HG02610 (cell line): ENCODE measurements at regions not wholly inside any gene's neighbourhood (a gene's known extent, or its start where the extent isn't known, plus 50 kb on each side); places are given as distances from the start of the nearest gene placed in this dataset.

Experiments
- ATAC-seq: cut with Tn5 transposase; IDR thresholded peaks from one replicate; pipeline ENCODE4 v1.9.1; 2021; ENCODE audit warnings: mild to moderate bottlenecking, moderate library complexity; ENCODE audit not compliant: unreplicated experiment

DNA sequence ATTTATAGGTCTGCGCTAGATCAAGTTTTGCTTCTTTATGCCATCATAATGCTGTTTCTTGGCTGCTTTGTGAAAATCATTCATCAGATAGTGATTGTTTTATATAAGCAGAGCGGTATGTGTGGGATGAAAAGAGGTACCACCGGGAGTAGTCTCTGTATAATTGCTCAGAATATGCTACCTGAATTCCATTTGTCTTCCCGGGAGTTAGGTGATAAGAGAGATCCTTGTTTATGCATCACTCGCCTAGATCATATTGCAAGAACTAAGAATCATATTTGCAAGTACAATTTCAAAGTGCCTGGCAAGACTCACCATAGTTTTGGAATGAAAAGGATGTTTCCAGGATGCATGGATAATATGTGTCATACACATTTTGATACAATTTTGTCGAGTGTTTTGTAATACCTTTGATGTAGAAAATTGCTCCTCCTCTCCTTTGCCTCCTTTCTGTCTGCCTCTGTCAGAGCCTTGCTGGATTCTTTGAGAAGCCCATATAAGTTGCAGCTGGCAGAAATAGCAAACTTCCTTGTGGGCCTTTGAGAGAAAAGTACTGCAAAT is 1306.0 kb upstream of the SLC10A2 start:
- ATAC-seq: no peak

DNA sequence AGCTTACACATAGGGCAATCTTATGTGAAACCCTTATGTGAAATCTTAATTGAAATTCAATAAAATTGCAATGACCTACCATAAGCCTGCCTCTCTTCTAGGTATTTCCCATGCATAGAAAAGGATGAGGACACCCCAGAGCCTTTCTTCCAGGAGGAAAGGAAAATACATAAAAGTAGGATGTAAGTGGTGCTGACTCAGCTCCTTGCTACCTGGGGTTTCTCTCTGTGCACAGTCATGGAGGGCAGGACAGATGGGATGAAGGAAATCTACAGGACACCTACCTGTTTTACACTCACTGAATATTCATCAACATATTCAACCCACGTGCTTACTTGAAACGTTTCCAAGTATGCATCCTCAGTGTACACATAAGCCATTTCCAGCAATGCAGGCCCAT is 1299.2 kb upstream of the SLC10A2 start:
- no peak for ATAC-seq

DNA sequence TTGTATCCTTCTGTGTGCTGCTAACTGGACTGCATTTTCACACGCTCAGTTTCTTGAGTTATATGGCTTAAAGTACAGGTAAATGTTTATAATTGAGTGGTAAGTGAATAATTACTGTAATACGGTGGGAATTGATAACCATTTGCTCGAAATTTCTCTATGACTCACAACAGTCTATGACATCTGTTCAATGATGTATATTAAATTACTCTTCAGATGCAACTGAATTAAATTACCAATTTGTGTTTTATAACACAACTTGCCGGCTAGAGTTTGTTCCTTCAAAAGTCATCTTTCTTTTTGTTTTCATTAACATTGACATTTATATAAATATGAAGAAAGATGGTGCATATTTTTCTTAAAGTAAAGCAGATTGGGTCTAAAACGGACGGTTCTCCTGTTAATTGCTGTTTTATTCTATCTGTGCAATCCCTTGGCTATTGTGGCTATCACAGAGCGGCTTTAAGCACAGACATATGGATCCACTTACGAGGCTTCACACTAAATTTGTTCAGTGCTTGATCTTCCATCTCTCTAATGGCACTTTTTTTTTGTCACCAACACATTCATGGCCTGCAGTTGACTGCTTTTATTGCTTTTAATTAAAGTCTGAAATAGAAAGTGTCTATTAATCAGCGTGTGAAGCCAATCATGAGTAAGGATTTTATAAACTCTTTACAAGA is 1291.6 kb upstream of the SLC10A2 start:
- no peak for ATAC-seq

DNA sequence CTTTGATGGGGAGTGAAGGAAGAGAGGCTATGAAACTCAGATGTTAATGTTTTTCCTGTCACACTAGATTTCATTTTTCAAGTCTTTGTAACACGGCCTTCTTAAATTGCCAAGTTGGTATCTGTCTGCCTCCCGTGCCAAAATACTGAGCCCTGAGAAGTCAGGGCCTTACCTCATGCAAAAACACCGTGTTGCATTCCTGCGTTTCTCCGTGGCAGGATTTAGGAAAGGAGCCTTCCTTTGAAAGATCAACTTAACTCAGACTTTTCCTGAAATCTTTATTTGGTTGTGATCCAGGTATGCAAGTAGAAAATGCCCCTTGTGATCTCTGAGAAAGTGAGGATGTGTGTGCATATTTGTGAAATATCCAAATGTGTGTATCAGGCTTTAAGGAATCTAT is 1291.0 kb upstream of the SLC10A2 start:
- ATAC-seq: no peak

DNA sequence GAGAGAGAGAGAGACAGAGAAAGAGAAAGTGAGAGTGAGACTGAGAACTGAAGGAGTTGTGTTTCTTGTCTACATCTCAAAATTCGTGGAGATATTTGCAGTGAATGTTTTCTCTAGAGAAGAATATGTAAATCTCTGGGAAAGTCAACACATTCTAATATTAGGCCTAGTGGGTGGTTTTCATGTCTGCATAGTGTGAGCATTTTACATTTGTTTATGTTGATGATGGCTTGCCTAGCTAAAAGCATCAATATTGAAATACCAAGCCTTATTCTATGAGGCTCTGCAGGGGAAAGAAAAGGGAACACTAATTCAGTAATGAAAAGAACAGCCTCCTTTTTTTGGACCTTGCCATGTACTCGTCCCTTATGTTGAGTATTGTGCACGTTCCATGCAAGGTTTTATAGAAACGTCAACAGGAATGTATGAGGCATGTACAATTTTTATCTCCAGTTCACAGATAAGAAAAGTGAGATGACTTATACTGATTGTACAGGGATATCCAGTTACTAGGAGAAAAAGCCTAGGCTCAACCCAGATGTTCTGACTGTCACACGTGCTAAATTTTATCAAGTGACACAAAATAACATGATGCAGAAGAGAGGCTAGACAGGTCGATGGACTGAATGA is 1288.9 kb upstream of the SLC10A2 start:
- no peak for ATAC-seq

DNA sequence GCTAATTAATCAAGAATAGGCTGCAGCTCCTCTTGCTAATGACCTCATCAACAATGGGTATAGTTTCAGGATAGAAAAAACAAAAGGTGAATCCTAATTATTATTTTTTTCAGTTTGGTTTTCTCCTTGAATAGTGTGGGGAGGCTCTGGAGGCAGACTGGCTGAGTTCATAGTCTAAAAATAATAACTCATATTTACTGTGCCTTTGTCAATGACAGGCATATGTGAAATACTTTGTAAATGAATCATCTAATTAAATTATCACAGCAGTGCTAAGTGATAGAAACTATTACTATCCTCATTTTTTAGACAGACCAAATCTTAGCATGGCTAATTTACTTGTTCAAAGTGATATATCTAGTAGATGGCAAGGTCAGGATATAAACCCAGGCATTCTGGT is 1261.0 kb upstream of the SLC10A2 start:
- ATAC-seq: no peak

DNA sequence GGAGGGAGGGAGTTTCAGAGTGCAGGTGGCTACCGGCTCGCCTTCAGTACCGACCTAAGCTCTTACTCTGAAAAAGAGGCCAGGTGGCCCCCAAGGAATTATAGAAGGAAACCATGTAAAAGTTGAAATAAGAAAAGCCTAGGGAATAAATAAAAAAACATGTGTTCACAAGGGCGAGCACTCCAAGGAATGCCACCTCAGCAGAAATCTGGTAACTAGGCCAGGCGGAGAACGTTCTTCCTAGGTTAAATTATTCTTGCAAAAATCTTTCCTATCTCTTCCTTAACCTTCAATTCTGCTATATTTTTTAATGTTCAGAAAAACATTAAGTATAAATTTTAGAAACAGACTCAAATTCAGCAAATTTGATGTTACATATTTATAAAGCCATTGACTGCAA is 1260.3 kb upstream of the SLC10A2 start:
- no peak for ATAC-seq

DNA sequence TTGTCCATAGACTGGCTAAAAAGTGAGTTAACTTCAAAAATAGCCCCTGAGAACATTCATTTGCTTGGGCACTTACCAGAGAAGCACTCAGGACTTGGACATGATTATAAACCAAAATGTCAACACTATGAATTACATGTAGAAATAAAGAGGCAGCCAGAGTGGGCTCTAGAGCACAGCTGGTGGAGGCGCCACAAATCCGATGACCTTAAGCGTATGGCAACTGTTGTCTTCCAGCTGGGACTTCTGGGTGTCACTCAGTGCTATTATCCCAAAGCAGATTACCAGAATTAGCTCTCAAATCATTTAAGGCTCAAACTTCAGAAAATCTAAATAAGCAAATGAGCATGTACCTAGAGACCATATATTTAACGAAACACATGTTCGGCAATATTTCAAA is 1255.5 kb upstream of the SLC10A2 start:
- no peak for ATAC-seq

DNA sequence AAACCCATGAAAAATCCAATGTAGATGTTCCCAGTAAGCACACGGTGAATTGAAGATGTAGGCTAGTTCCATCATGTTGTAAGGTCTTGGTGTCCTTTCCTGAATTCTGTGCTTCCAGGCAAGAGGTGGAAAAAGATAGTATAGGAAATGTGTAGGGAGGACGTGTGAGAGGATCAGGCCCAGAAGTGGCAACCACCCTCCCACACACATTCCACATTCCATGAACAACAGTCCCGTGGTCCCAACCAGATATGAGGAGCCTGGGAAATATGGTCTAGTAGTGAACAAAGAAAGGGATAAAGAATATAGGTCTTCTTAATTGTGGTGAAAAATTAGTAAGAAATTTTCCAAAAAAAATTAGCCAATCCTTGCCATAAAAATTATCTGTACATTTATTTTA is 1254.2 kb upstream of the SLC10A2 start:
- no peak for ATAC-seq

DNA sequence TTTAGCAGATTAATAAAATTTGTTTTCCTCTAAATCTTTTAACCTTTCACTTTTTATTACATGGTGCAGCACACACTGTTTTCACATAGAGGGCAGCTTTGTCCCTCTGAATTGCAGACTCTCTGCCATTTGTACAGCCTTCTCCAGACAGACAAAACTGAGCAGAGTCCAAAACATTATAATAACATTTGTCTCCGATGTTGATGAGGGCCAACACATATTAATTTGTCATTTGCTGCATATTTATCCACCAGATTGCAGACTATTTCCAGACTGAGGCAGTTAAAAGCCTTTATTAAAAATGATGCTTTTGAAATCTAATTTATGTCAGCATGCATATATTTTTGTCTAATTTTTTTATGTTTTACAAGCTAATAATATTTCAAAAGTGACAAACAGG is 1251.9 kb upstream of the SLC10A2 start:
- ATAC-seq: no peak

DNA sequence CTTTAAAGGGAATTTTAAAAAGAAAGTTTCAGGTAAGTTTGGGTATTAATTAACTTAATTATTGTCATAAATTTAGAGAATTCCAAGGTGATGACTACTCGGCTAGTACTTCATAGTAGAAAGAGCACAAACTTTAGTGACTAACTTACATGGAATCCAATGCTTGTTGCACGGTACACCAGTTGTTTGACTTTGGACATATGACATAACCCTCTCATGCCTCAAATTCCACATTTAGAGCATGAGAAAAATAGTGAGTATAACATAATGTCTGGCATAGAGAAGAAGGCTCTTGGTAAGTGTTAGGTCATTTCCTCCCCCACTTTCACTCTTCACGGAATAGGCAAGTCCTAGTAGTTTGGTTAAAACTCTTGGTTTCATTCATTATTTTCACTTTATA is 1249.4 kb upstream of the SLC10A2 start:
- no peak for ATAC-seq

DNA sequence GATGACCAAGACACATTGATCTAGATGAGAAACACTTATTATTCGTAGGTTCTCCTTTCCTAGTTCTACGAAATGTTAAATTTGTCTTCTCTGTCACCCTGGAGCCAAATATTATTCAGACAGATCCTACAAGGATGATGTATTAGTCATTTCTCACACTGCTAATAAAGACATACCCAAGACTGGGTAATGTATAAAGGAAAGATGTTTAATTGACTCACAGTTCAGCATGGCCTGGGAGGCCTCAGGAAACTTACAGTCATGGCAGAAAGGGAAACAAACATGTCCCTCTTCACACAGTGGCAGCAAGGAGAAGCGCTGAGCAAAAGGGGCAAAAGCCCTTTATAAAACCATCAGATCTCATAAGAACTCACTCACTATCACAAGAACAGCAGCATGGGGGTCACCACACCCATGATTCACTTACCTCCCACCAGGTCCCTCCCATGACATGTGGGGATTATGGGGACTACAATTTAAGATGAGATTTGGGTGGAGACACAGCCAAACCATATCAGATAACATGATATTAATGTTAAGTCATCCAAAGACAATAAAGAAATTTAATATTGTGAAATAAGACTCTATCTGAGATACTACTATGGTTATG is 1248.8 kb upstream of the SLC10A2 start:
- ATAC-seq: no peak

DNA sequence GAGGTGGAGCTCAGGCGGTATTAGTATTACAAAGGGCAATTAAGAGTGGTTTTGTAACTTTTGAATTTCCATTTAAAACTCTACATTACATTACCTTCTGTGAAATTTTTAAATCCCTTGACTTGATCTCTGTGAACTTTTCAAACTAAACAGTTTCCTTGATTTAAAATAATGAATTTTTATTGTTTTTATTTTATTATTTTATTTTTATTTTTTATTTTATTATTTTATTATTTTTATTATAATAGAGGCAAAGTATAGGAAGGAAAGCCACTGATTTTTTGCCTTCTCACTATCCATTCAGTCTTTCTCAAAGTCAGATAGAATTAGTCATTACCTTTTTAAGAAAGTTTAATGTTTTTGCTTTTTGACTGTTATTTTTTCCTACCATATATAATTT is 1248.1 kb upstream of the SLC10A2 start:
- no peak for ATAC-seq

DNA sequence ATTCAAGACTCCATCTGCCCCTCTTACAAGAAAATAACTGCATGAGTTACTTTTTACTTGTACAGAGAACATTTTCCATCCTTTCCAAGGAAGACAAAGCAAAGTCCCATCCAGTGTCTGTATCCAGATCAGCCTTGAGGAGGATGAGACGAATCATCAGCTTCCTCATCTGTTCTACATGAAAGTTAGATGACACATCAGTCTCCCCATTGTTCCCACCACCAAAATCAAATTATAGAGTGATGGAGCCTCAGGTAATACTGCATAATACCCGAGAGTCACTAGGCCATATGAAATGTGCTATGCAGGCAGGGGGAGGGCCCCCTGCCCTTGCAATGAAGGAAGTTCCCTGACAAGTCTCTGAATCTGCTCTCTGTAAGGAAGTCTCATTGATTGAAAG is 1244.6 kb upstream of the SLC10A2 start:
- no peak for ATAC-seq

DNA sequence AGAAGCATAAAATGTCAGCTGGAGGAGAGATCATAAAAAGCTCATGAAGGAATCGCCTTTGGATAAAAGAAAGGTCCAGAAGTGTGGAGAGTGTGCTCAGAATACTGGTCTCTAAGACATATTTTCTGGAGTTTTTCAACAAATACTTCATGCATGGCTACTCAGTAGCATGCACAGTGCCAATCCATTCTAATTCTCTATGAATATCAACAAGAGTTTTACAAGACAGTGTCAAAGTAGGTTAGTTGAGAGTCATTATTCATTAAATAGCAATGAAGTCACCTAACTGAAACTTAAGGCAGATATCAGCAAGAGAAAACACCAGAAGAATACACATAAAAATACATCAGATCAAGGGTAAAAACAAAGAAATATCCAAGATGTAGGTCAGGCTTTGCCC is 1243.2 kb upstream of the SLC10A2 start:
- ATAC-seq: no peak

DNA sequence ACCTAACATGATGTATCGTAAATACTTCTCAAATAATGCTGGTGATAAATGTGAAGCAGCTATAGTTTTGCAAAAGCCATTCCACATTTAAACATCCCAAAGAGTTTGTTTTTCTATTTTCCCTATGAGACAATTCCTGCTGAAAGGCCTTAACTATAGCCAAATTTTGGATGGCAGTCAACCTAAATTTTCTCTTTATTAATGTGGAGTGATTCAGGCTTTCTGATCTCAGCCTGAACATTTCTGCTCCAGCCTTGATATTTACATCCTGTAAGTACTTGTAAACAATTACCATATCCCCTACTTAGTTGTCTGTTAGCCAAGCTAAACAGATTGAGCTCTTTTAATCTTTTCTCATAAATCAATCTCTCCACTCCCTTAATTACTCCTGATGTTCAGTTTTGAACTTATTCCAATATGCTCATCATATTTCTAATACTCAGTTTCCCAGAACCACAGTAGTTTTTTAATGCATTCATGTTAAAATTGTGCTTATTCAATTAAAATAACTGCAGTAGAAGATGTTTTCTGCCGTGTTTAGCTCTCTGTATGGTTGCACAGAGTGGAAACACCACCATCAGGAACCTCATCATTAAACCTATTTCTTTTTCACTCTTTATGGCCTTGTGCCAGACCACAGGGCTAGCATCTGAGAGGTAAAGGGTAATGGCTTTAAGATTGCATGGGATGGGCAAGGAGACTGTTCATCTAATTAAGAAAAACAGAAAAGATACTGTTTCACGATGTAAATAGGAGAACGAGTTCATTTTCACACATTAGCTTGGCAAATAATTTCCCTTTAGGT is 1235.2 kb upstream of the SLC10A2 start:
- ATAC-seq: no peak

DNA sequence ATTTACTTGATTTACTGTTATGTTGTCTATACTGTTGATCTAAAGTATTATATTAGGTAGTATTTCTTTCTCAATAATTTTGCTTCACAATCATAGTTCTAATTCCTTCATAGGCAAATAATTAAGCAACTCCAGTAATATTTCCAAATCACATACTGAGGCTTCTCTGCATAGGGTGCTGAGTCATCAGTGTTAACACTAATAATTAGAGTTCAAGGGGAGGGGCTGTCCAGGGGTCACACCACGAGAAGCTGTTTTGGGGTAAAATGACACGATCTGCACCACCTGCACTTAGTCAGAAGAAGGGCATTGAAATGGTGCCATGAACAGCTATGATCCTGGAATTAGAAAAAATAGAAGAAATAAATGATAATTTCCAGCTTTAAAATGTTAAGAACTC is 1230.9 kb upstream of the SLC10A2 start:
- no peak for ATAC-seq

DNA sequence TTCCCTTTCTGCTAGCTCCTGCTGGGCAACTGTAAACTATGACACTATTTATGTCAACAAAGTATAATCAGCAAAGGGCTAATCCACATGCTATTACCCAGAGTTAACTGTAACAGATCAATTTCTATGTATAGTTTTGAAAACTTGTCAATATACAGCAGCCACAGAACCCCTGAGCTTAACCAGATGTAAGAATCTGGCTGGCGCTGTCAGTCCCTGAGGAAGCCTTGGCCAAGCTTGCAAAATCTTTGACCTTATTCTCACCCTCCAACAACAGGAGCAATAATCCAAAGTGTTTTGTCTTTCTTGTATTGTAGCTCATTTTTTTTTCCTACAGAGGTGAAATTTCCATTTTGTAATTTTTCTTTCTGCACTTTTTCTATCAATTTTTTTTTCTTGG is 1230.1 kb upstream of the SLC10A2 start:
- no peak for ATAC-seq

DNA sequence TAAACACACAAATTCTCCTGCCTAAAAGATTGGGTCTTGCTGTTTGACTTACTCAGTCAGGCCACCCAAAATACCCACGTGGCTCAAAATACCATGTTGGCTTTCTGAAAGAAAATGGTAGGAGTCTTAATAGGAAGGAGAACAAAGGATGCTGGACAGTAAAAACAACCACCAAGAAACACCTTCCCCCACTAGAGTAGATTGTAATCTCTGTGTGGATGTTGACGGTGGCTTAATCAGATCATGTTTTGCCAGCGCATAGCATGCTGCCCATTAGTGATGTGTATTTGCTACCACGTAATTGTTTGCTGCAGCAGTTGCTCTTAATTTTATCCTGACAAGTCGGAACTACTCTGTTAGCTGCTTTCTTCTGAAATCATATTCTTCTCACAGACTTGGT is 1229.3 kb upstream of the SLC10A2 start:
- ATAC-seq: no peak

DNA sequence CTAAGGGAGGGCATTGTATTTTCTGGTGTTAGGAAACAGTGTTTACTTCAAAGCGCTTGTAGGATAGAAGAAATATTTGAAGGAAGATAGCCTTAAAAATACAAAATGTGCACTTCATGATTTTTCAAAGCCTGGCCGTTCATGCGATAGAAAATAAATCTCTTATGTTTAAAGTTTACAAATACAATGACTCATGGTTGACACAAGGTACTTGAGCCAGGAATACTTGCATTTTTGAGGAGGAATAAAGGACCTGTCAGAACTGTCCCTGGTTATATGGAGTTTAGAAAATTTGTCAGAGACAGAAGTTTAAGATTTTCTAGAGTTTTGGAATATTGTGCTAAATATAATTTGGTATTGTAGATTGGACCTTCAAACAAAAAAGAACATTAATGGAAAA is 1223.2 kb upstream of the SLC10A2 start:
- ATAC-seq: no peak

DNA sequence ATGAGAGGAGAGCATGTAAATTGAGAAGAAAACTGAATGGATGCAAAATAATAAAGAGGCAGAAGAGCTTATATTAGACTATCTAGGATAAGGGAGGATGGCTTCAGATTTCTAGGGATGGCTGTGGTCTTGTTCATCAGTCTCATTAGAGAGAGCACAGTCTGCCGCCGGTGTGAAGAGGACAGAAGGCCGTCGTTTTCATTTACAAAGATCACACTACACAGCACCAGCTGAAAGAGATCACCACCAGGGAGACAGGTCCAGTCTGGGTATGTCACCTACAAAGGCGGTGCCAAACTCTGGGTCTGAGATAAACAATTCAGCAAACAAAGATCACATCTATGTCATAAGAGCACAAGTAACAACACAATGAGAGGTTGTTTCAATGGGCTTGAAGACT is 1222.3 kb upstream of the SLC10A2 start:
- no peak for ATAC-seq
